ENCODE measurements at regions not wholly inside any gene's neighbourhood (a gene's known extent, or its start where the extent isn't known, plus 50 kb on each side); places are given as distances from the start of the nearest gene placed in this dataset.

GRCh38 chr1:4571263-4571662 is 83.1 kb upstream of the AJAP1 start:
- no peak for TF ChIP-seq CTCF (conservative IDR thresholded peaks at IDR 0.05)
- H3K27ac ChIP-seq, result no peak overlapping the region

GRCh38 chr1:4573526-4573925 is 80.9 kb upstream of the AJAP1 start:
- no peak overlapping the region for H3K27ac ChIP-seq
- no peak for TF ChIP-seq CTCF (conservative IDR thresholded peaks at IDR 0.05)

GRCh38 chr1:4581807-4582206 is 72.6 kb upstream of the AJAP1 start:
- no peak for TF ChIP-seq CTCF (conservative IDR thresholded peaks at IDR 0.05)

GRCh38 chr1:4584449-4584848 is 70.0 kb upstream of the AJAP1 start:
- H3K27ac ChIP-seq, result no peak overlapping the region
- TF ChIP-seq CTCF (conservative IDR thresholded peaks at IDR 0.05), result no peak

More at GRCh38 chr1:4581807-4582206, 72.6 kb upstream of the AJAP1 start:
- H3K27ac ChIP-seq, result no peak overlapping the region

- H3K27ac ChIP-seq, result no peak overlapping the region
- no peak; the same call in 1 of the 2 replicates for TF ChIP-seq CTCF (conservative IDR thresholded peaks at IDR 0.05)
Observed at GRCh38 chr1:4585216-4585615, 69.2 kb upstream of the AJAP1 start.

- no peak overlapping the region for H3K27ac ChIP-seq
- TF ChIP-seq CTCF (conservative IDR thresholded peaks at IDR 0.05), result no peak
Observed at GRCh38 chr1:4585705-4586104, 68.7 kb upstream of the AJAP1 start.

GRCh38 chr1:4586611-4587160 is 67.7 kb upstream of the AJAP1 start:
- TF ChIP-seq CTCF (conservative IDR thresholded peaks at IDR 0.05), result no peak
- no peak overlapping the region for H3K27ac ChIP-seq

Measured in VCaP (cell line).